Activated CD8-positive, alpha-beta T cell treated with anti-CD3 and anti-CD28 coated beads for 36 hours (primary cell): ENCODE measurements at regions not wholly inside any gene's neighbourhood (a gene's known extent, or its start where the extent isn't known, plus 50 kb on each side); places are given as distances from the start of the nearest gene placed in this dataset.

Experiments used
- ATAC-seq: fragments of 200-7000 bp; cut with Tn5 transposase; one replicate; pipeline ENCODE4 v1.10.0; 2021; ENCODE audit warnings: mild to moderate bottlenecking, moderate library complexity
- CTCF ChIA-PET: fragments of 350-600 bp; sonication (Branson Sonifier 250); formaldehyde crosslinking; loops from one replicate; lab custom pipeline; 2021; ENCODE audit warnings: antibody characterized with exemption; lab: Charles Lee
- POLR2A ChIA-PET: fragments of 350-600 bp; sonication (Branson Sonifier 250); formaldehyde crosslinking; loops from one replicate; lab custom pipeline; 2021; ENCODE audit warnings: antibody characterized with exemption; lab: Charles Lee
- DNase-seq: peaks from one replicate; pipeline ENCODE4 v3.0.0-alpha.2; 2020
- H3K27ac Mint-ChIP-seq: one replicate; pipeline ENCODE4 v1.8.0; 2021; ENCODE audit warnings: mild to moderate bottlenecking, mixed read lengths
- H3K27me3 Mint-ChIP-seq: one replicate; pipeline ENCODE4 v1.8.0; 2021; ENCODE audit warnings: mixed read lengths
- H3K36me3 Mint-ChIP-seq: one replicate; pipeline ENCODE4 v1.8.0; 2021; ENCODE audit warnings: low read depth, mixed read lengths
- H3K4me1 Mint-ChIP-seq: one replicate; pipeline ENCODE4 v1.8.0; 2021; ENCODE audit warnings: low read depth, mixed read lengths
- H3K4me3 Mint-ChIP-seq: one replicate; pipeline ENCODE4 v1.8.0; 2021; ENCODE audit warnings: mild to moderate bottlenecking, moderate library complexity, mixed read lengths
- H3K9me3 Mint-ChIP-seq: one replicate; pipeline ENCODE4 v1.8.0; 2021; ENCODE audit warnings: mixed read lengths
- intact Hi-C: fragments of 100-400 bp; cut with micrococcal nuclease; formaldehyde crosslinking; loops from one replicate; pipeline ENCODE4 v1.10.0; 2022
- TF ChIP-seq, protein P1 (sequence below): fragments of 200-600 bp; IDR thresholded peaks from one replicate; pipeline ENCODE4 v1.8.0; 2022; ENCODE audit warnings: antibody characterized with exemption, mild to moderate bottlenecking

GRCh38 chr20:7313047-7313446, 545.6 kb downstream of the BMP2 start:
- no peaks in the 10 kb centered on the region for H3K27me3 Mint-ChIP-seq
- intact Hi-C loops: no loop called here

DNA sequence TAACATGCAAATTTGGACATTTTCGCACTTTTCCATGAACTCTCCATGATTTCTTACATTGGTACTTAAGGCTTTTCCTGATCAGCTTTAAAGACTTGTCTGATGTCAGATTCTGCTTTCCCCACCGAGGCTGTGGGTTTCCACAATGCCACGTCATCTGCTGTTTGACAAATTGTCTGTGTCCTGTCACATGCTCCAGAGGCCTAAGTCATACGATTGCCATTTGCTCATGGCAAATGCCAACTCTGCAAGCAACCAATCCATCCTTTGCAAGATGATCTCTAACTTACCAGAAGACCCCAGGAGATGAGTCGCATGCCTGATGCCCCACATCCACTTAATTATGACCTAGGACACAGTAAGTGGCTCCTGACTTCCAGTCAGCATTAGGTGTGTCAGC, 556.5 kb downstream of the BMP2 start:
- no peak for DNase-seq
- CTCF ChIA-PET: no interaction called here
- ATAC-seq: no peak
- intact Hi-C loops: no loop called here
- TF ChIP-seq, protein P1, sequence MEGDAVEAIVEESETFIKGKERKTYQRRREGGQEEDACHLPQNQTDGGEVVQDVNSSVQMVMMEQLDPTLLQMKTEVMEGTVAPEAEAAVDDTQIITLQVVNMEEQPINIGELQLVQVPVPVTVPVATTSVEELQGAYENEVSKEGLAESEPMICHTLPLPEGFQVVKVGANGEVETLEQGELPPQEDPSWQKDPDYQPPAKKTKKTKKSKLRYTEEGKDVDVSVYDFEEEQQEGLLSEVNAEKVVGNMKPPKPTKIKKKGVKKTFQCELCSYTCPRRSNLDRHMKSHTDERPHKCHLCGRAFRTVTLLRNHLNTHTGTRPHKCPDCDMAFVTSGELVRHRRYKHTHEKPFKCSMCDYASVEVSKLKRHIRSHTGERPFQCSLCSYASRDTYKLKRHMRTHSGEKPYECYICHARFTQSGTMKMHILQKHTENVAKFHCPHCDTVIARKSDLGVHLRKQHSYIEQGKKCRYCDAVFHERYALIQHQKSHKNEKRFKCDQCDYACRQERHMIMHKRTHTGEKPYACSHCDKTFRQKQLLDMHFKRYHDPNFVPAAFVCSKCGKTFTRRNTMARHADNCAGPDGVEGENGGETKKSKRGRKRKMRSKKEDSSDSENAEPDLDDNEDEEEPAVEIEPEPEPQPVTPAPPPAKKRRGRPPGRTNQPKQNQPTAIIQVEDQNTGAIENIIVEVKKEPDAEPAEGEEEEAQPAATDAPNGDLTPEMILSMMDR: no peak
- no peaks in the 10 kb centered on the region for H3K4me1 Mint-ChIP-seq
- peaks cover 3% of the 10 kb centered on the region for H3K9me3 Mint-ChIP-seq
- POLR2A ChIA-PET: no interaction called here
- H3K36me3 Mint-ChIP-seq: no peaks in the 10 kb centered on the region
- no peaks in the 10 kb centered on the region for H3K27me3 Mint-ChIP-seq
- no peak overlapping the region for H3K27ac Mint-ChIP-seq
- H3K4me3 Mint-ChIP-seq: no peak overlapping the region

More at GRCh38 chr20:7313047-7313446, 545.6 kb downstream of the BMP2 start:
- TF ChIP-seq, protein P1: no peak
- no peaks in the 10 kb centered on the region for H3K4me1 Mint-ChIP-seq
- no peaks in the 10 kb centered on the region for H3K36me3 Mint-ChIP-seq
- H3K27ac Mint-ChIP-seq: no peak overlapping the region
- no peak overlapping the region for H3K4me3 Mint-ChIP-seq
- ChIA-PET CTCF (no interaction called here), POLR2A (no interaction called here)
- H3K9me3 Mint-ChIP-seq: peaks cover 4% of the 10 kb centered on the region
- no peak for ATAC-seq
- no peak for DNase-seq

DNA sequence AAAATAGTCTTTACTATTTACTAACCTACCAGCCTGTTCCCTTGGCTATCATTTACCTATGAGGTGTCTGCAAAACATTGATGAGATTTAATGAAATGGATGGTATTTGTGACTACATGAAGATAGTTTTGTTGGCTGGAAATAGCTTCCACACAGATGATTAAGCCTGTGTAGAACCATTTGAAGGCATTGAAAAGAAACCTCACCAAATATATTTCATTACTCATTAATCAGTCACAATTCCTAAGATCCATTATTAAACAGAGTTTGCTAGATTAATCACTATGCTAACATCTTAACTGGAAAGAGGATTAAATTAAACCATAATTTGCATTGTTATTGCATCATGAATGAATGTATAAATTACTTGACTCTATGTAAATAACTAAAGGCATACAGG, 560.3 kb downstream of the BMP2 start:
- H3K36me3 Mint-ChIP-seq: no peaks in the 10 kb centered on the region
- intact Hi-C loops: no loop called here
- POLR2A ChIA-PET: no interaction called here
- no peaks in the 10 kb centered on the region for H3K4me1 Mint-ChIP-seq
- DNase-seq (no peak), ATAC-seq (no peak)
- TF ChIP-seq, protein P1: no peak
- H3K27me3 Mint-ChIP-seq: no peaks in the 10 kb centered on the region
- CTCF ChIA-PET: no interaction called here
- no peak overlapping the region for H3K4me3 Mint-ChIP-seq
- no peak overlapping the region for H3K27ac Mint-ChIP-seq
- H3K9me3 Mint-ChIP-seq: no peaks in the 10 kb centered on the region

DNA sequence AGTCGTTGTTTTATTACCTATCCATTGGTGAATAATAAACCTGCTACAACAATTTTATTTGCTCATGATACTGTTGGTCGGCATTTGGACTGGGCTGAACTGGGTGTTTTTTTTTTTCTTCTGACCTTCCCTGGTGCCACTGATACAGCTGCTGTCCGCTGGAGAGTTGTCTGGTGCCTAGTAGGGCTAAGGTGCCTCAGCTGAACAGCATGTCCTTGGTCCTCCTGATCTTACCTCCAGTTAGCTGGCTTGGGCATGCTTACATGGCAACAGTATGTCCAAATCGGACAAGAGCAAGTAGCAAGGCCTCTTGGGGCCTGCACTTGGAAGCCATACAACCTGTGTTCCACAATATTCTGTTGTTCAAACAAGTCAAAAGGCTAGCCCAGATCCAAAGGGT, 563.4 kb downstream of the BMP2 start:
- intact Hi-C loops: no loop called here
- DNase-seq: no peak
- Mint-ChIP-seq H3K27ac (no peak overlapping the region), H3K36me3 (no peaks in the 10 kb centered on the region), H3K4me1 (no peaks in the 10 kb centered on the region), H3K4me3 (no peak overlapping the region), H3K27me3 (no peaks in the 10 kb centered on the region), H3K9me3 (peaks cover 8% of the 10 kb centered on the region)
- CTCF ChIA-PET: no interaction called here
- POLR2A ChIA-PET: no interaction called here
- ATAC-seq: no peak
- TF ChIP-seq, protein P1: no peak

- Mint-ChIP-seq H3K27ac (no peak overlapping the region), H3K27me3 (no peaks in the 10 kb centered on the region)
- DNase-seq: no peak
These were observed 564.7 kb downstream of the BMP2 start for GRCh38 chr20:7332169-7332568.

More at GRCh38 chr20:7332169-7332568, 564.7 kb downstream of the BMP2 start:
- Mint-ChIP-seq H3K4me1 (no peaks in the 10 kb centered on the region), H3K4me3 (no peak overlapping the region), H3K36me3 (no peaks in the 10 kb centered on the region), H3K9me3 (peaks cover 8% of the 10 kb centered on the region)
- no peak for ATAC-seq
- CTCF ChIA-PET: no interaction called here
- POLR2A ChIA-PET: no interaction called here
- TF ChIP-seq, protein P1: no peak
- intact Hi-C loops: no loop called here
